GM13977 (cell line): ENCODE measurements at regions not wholly inside any gene's neighbourhood (a gene's known extent, or its start where the extent isn't known, plus 50 kb on each side); places are given as distances from the start of the nearest gene placed in this dataset.

Source experiments
- DNase-seq: peaks from one replicate; pipeline ENCODE4 v3.0.0; 2012; ENCODE audit warnings: low spot score
- CTCF ChIP-seq: IDR thresholded peaks from 2 replicates; pipeline ENCODE4 v1.5.1; 2012; ENCODE audit warnings: mild to moderate bottlenecking, control low read depth; ENCODE audit not compliant: insufficient read depth; ENCODE audit errors: extremely low read depth, missing control alignments
- in situ Hi-C: fragments of 300-500 bp; cut with MboI; formaldehyde crosslinking; loops from one replicate; pipeline ENCODE4 v1.12.0; 2022; ENCODE audit warnings: low sequenced_read_pairs, low pct_unique_long_range_greater_than_20kb, mixed read lengths, inconsistent platforms; ENCODE audit not compliant: unreplicated experiment

GRCh38 chrX:74090049-74090448, 213.9 kb upstream of the ZCCHC13 start:
- no peak for TF ChIP-seq CTCF
- in situ Hi-C loops: no loop called here
- no peak for DNase-seq

DNA sequence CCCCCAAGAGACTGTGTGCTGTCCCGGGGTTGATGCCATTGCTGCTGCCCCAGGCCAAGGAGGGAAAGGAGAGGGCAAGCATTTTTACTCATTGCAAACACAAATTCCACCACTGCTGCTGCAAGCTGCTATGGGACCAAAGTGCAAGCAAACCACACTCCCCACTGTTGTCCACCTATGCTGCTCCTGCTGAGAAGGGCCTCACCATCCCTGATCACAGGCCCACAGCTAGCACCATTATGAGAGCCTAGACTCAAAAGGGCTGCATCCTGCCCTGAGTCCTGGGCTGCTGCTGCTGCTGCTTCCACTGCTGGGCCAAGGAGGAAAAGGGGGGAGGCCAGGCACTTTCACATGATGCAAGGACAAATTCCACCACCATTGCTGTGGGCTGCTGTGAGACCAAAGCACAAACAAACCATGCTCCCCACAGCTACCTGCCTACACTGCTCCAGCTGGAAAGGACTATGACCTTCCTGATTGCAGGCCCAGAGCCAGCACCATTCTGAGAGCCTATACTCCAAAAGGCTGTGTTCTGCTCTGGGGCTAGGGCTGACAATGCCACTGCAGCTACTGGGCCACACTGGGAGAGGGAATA, 218.2 kb upstream of the ZCCHC13 start:
- no peak for TF ChIP-seq CTCF
- in situ Hi-C loops: no loop called here
- no peak for DNase-seq

DNA sequence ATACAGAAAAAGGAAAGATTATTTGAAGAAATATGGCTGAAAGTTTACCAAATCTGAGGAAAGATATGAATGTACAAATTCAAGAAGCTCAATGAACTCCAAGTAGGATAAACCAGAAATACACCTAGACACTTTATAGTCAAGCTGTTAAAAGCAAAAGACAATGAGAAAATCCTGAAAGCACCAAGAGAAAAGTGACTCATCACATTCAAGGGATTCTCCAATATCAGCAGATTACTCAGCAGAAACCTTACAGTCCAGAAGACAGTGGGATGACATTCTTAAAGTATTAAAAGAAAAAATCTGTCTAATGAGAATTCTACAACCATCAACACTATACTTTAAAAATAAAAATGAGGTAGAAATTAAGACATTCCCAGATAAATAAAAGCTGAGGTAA, 223.8 kb upstream of the ZCCHC13 start:
- TF ChIP-seq CTCF: no peak
- DNase-seq: no peak
- in situ Hi-C loops: no loop called here

DNA sequence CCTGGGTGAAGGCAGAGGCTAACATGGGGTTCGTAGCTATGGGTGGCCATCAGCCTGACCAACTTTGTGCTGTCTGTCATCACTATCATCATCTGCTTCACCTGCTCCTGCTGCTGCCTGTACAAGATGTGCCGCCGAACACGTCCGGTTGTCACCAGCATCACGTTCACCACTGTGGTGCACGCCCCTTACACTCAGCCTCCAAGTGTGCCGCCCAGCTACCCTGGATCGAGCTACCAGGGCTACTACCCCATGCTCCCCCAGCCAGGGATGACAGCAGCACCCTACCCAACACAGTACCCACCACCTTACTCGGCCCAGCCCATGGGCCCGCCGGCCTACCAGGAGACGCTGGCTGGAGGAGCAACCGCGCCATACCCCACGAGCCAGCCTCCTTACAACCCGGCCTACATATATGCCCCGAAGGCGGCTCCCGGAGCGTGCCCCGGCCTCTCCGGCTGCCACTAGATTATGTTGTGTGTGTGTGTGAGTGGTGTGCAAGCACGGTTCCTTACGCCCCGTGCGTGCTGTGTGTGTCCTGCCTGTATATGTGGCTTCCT, 213.4 kb upstream of the XIST start:
- in situ Hi-C loops: no loop called here

GRCh38 chrX:74063426-74064155, 211.1 kb upstream of the XIST start:
- TF ChIP-seq CTCF: no peak
- in situ Hi-C loops: no loop called here

More for the DNA sequence above, 213.4 kb upstream of the XIST start:
- no peak for TF ChIP-seq CTCF
- no peak for DNase-seq

GRCh38 chrX:74061879-74062278, 209.4 kb upstream of the XIST start:
- no peak for TF ChIP-seq CTCF
- no peak for DNase-seq
- in situ Hi-C loops: no loop called here

More at GRCh38 chrX:74063426-74064155, 211.1 kb upstream of the XIST start:
- no peak for DNase-seq
